ENCODE measurements at regions not wholly inside any gene's neighbourhood (a gene's known extent, or its start where the extent isn't known, plus 50 kb on each side); places are given as distances from the start of the nearest gene placed in this dataset.
"Not testable (repeated sequence)": the region's sequence is repeated elsewhere in the genome, so short reads cannot be mapped to it uniquely, and the experiment has no call there.

DNA sequence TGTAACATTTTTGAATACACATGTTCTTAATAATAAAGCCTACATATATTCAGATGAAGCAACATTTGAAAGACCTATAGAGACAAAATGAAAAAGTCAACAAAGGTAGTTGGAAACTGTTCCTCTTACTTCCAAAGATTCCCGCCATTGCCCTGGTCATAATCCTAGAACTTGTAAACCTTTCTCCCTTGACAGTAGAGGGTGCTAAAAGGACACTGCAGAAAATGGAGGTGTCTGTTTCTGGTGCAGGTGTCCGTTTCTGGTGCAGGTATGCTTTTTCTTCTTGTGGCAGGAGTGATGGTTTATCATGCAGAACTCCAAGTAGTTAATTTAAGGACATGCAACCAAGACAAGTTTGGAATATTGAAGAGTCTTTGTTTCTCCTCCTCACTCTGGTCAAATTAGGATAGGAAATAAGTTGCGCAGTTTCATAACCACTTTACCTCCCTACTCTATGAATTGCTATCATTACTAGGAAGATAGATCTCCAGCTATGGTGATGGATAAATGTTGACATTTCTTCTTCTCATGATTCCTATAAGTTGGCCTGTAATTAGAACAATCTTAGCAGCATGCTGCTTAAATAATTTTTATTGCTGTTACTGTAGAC is 56.0 kb upstream of the FAM174A start:
- no peak for DNase-seq (ENCODE audit: low read depth in 2 of 2)

DNA sequence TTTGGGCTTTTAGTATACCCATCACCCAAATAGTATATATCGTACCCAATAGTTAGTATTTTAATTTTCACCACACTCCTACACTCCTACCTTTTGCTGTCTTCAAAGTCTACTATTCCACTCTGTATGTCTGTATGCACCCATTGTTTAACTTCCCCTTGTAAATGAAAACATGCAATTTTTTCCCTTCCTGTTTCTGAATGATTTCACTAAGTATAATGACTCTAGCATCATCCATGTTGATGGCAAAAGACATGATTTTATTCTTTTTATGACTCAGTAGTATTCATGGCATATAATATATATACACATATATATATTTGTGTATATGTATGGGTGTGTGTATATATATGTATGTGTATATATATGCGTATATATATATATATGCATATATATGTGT is 63.1 kb upstream of the FAM174A start:
- no peak for DNase-seq (ENCODE audit: low read depth in 2 of 2)

DNA sequence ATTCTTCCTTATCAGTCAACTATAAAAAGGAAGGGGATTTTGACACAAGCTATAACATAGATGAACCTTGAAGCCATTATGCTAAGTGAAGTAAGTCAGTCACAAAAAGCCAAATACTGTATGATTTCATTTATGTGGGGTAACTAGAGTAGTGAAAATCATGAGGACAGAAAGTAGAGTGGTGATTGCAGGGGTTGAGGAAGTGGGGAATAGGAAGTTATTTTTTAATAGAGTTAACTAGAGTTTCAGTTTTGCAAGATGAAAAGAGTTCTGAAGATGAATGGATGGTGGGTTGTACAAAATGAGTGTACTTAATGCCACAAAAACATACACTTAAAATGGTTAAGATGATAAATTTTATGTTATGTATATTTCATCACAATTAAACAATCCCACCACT is 65.4 kb upstream of the FAM174A start:
- no peak for DNase-seq (ENCODE audit: low read depth in 2 of 2)

DNA sequence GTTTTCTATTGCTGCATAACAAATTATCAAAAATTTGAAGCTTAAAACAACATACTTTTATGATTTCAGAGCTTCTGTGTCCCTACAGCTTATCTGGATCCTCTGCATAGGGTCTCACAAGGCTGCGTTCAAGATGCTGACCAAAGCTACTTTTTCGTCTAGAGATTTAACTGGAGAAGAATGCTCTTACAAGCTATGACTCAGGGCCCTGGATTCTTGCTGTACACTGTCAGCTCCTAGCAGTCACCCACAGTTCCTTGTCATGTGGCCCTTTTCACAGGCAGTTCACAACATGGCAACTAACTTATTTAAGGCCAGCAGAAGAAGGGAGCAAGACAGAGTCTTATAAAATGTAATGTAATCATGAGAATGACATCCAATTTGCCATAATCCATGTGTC is 70.8 kb upstream of the FAM174A start:
- DNase-seq (ENCODE audit: low read depth in 2 of 2), result no peak

DNA sequence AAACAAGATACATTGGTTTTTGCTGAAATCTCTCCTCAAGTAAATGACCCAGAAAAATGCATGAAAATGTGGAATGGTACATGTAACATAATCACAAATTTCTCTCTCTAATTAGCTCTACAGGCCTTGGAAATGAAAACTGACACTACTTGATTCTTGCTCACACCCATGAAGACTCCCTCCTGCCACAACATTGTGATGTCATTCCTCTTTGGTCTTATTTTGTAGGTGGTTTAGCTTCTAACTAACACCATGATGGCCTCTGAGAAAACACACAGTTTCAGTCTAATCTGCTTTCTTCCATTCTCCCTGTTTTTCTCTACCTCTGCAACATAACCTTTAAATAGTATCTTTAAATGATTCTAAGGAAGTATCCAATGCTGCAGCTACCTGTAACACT is 78.6 kb upstream of the FAM174A start:
- DNase-seq (ENCODE audit: low read depth in 2 of 2), result no peak

DNA sequence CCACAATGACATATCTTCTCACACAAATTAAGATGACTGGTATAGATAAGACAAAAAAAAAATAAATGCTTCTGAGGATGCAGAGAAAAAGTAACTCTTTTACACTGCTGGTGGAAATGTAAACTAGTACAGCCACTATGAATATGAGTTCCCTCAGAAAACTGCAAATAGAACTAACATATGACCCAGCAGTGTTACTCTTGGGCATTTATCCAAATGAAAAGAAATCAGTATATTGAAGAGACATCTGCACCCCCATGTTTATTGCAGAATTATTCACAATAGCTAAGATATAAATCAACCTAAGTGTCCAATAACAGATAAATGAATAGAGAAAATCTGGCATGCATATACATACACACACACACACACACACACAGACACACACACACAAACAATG is 83.0 kb upstream of the FAM174A start:
- DNase-seq (ENCODE audit: low read depth in 2 of 2), result no peak

DNA sequence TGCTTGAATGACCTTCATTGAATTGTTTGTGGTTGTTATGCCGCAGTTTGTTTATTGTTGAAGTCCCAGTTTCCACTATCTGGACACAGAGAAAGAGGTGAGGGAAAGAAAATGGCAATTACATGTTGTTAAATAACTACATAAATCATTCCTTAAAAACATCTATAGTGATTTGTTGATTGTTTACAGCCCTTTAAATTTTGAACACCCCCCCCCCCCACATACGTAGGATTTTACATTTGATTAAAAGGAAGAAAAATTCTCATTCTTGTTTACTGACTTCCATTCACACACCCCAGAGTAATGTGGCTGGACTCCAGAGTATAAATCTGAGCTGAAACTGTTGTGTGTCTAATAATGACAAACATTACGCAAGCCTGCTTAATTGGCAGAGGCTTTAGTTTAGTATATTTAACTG is 87.1 kb upstream of the FAM174A start:
- DNase-seq (ENCODE audit: low read depth in 2 of 2), result no peak

DNA sequence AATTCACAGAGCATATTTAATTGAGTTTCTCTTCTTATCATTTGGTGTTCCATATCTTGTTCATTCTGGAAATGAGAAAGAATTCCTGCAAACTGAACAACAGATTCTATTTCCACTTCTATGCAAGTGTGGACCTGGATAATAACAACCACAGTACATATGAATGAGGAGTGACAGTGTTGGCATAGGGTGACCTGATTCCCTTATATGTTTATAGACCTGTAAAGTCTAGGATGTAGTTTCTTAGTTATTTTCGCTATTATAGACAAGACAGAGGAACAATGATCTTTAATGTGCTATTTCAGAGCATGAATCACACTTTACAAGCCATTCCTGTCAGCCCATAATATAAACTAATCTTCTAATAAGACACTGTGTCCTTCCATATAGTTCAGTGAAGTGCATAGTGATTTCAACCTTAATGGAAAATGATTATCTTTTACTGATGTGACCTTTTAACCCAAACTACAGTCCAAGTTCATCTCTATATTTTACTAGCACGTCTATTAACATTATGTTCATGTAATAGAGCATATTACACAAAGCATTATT is 88.2 kb upstream of the FAM174A start:
- no peak for DNase-seq (ENCODE audit: low read depth in 2 of 2)

DNA sequence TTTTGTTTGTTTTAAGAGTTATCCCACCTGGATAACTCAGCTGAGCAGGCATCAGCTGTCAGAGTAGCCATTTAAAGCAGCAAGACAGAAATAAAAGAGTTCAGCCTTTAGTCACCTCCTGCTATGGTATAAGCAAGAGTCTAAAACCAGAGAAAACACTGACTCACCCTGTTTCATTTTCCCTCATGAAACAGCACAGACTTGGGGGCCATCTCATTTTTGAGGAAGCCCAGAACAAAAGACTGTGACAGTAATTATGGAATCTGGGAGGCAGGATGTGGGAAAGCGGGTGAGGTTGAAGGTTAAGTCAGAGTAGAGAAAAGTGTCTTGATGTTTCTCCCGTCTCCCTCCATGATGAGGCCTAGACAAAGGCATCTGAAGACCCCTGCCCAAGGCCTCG is 90.2 kb upstream of the FAM174A start:
- no peak for DNase-seq (ENCODE audit: low read depth in 2 of 2)

DNA sequence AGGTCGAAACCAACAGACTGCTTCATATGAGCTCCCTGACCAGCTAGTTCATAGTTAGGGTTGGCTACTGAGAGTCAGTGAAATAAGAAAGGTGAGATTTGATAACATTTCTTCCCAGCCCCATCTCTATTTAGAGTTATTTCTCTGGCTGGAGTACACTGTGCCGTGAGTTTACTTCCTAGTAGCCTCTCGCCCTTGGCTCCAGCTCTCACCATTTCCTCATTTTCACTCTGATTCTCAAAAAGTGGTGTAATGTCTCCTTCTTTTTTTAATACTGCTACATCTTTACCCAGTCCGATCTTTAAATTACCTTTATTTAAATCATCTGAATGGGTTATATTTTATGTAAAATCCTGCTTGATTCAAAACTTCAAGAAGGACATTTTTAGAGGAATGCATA is 100.4 kb upstream of the FAM174A start:
- no peak for DNase-seq (ENCODE audit: low read depth in 2 of 2)

DNA sequence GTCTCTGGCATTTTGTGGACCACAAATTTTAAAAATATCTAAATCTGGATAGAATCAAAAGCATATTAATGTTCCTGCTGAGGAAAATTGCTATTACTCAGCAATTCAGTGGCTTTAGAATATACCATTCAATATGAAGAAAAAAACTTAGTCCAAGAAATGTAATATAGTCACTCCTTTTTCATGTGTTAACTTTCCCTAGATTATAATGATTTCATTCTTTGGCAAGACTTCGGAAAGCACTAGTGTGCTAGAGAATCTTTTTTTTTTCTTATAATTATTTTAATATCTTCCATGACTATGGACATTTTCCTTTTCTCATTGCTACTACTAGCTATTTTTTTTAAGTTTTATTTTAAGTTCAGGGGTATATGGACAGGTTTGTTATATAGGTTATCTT is 102.4 kb upstream of the FAM174A start:
- DNase-seq (ENCODE audit: low read depth in 2 of 2), result no peak

DNA sequence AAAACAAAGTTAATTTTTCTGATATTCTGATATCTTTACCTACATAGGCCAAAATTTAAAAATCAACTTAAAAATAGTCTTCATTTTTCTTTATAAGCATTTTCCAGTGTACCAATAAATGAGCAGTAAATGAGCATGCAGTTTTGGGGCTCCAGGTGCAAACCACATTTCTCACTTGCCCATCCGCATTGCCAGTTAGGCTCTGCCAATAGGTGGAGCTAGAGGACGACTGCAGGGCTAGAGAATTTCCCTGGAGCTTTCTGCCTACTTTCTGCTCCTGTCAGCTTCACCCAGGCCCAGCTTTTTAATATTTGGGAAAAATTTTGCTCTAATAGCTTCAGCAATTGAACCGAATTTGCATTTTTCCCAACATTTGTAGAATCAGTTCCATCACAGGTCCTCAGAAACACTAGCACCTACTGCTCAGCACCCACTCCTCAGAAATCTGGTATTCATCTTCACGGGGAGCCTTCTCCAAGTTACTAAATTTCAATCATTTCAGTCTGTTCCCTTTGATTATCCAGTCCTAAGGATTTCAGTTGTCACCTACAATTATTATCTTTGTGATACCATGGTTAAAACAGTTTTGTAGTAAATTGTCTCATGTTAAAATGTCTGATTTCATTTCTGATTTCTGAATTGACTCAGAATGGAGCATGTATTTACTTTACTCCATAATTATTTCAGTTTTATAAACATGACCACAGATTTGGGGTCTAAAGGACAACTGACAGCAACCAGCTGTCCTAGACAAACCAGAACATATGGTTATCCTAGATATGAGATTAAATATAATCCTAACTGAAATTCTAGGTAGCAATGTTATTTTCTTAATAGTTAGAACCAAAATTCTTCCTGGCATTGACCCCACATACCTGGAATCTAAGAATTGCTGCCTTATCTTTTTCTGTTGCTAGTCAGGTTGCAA is 104.6 kb upstream of the FAM174A start:
- DNase-seq (ENCODE audit: low read depth in 2 of 2), result peak; percentile 10 to 19

DNA sequence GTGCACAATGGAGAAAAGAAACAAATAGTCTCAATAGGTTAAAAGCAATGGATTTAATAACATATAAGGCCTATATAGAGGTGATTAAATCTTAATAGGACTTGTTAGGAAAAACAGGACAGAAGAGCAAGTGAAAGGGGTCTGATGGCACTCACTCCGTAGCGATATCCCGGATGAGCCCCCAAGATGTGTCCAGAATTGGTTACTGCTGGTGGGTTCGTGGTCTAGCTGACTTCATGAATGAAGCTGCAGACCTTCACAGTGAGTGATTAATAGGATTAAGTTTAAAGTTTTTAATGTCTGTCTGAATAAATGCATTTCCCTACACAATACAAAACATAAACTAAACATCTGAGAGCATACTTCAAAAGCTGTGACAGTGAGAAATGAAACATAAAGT is 110.4 kb upstream of the FAM174A start:
- DNase-seq (ENCODE audit: low read depth in 2 of 2), result no peak

DNA sequence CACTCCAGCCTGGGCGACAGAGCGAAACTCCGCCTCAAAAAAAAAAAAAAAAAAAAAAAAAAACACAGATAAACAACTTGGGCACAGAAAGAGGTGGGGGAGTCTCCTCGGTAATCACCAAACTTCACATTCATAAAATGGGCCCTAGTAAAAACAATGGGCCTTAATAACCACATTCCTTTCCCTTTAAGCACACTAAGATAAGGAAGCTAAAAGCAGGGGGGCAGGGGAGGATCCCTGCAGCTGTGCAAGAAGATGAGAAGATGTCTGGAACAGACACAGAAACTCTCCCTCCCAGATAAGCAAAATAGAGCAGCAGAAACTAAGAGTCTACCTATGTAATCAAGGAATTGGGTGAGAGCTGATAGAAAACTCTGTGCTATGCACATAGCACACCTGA is 111.2 kb upstream of the FAM174A start:
- DNase-seq (ENCODE audit: low read depth in 2 of 2), result no peak

DNA sequence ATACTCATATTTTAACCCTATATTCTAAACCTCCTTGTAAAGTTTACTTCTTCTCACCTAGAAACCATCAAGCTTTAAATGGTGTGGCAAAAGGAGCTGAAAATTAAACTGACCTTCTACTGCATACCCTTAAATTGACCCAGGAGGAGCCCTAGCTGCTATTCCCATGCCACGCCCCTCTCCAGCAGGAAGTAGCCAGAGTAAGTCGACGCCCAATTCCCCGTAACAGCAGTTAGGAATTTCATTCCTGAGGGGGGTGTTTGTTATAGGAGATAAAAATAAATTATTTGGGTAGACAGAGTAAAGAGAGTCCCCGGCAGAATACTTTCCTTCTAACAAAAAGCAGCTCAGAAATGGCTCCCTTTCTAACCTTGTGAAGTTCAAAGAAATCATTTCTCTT is 111.8 kb upstream of the FAM174A start:
- DNase-seq (ENCODE audit: low read depth in 2 of 2), result no peak

DNA sequence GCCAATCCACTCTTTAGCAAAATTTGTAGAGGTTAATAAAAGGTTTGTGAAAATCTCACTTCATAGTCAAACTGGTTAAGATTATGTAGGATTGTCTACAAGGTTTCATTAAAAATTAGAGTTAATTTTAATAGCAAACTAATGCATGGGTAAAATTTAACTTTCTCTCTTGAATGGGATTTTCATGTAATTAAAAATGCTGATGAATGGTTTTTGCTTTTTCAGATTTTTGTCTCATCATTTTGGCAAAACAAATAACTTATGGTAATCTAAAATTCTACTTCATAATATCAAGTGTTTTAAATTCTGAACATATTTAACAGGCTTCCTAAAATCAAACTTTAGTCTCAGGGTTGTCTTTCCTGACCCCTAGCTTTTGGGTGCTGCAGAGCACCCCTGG is 113.8 kb upstream of the FAM174A start:
- no peak for DNase-seq (ENCODE audit: low read depth in 2 of 2)

DNA sequence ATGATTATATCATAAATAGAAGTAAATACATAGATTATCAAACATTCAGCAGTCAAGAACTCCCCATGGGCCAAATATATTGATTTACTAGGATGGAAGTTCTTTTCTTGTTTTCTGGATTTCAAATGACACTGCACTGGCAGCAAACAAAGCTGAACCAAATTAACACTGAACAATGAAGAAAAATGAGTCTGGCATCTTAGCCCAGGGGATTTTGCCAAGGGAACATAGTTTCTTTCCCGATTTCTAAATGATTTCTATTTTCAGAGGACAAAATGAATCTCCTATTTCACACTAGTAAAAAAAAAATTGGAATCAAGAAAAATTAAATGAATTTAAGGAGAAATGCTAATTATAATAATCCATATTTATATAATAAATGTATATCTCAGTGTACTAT is 116.9 kb upstream of the FAM174A start:
- DNase-seq (ENCODE audit: low read depth in 2 of 2), result no peak

DNA sequence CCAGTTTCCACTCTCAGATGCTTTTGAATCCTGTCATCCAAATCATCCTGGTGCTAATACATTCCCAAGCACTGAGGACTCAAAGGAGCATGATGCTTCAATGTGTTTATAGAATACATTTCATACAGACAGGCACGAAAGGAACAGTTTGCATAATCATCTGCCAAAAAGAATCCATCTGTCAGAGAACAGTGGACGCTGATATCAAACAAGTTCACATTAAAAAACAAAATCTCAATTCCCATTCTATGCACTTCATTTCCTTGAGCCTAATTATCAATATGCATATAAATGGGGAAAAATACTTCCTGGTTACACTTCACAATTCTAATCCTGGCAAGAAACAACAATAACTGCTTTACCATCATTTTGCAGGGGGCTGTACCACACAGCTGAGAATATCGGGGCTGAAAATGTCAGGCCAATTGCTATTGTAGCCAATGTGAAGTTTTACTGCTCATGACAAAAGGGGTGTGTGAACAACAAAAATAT is 125.5 kb upstream of the FAM174A start:
- no peak for DNase-seq (ENCODE audit: low read depth in 2 of 2)

DNA sequence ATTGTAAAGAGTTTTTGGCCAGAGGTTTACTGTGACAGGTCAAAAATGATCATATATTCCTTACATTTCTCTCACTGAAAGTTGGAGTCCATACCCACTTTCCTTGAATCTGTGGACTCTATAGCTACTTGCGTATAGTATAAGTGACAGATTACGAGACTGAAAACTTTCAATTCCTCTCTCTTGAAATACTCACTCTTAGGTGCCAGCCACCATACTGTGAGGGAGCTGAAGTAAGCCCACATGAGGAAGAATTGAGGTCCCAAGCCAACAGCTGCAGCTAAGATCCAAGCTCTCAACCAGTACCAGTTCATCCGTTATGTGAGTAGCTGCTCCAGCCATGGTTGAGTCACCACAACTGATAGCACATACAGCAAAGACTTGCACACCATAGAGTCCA is 128.1 kb upstream of the FAM174A start:
- no peak for DNase-seq (ENCODE audit: low read depth in 2 of 2)

DNA sequence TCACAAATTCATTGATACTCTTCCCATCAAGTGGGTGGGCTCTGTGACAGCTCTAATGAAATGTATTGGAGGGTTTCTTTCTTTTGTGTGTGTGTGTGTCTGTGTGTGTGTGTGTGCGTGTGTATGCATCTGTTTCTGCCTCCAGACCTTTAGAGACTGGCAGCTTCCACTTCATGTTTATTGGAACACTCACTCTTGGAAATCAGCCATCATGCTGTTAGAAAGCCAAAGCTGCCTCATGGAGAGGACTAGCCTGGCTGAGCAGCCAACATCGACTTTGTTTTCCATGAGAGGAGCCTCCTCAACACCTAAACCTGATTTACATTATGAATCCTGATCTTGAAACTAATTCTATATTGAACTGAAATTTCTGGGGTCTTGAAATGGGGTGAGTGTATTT is 128.5 kb upstream of the FAM174A start:
- no peak for DNase-seq (ENCODE audit: low read depth in 2 of 2)

DNA sequence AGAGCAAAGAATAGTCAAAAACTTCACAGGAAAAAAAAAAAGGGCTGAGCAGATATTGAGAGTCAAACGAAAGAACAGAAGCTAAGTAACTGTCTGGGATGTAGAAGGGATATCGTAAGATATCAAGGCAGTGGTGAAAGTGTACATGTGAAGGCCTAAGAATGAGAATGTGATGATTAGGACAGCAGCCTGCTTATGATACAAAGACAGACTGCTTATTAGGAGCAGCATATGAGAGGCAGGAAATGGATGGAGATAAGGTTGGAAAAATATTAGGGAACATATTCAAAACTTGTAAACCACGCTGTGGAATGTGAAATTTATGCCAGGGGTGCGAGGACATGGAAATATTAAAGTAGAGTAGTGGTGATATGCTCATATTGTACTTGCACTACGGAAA is 133.1 kb upstream of the FAM174A start:
- DNase-seq (ENCODE audit: low read depth in 2 of 2), result no peak

DNA sequence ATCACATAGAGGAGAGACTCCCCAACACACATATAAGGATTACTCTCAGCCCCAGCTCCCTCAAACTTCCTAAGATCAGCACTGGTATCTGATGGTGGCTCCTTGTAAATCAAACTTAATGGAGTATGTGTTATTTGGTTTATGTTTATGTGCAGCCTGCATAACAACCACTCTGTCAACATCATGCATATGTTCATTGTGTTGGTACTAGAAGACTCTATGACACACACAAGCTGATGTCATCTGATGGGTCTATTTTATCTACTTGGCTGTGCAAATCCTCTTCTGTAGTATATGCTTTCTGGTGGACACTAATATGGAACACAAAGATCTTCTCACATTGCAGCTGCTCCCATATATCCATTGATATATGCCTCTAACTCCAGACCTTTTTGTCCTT is 134.0 kb upstream of the FAM174A start:
- no peak for DNase-seq (ENCODE audit: low read depth in 2 of 2)

DNA sequence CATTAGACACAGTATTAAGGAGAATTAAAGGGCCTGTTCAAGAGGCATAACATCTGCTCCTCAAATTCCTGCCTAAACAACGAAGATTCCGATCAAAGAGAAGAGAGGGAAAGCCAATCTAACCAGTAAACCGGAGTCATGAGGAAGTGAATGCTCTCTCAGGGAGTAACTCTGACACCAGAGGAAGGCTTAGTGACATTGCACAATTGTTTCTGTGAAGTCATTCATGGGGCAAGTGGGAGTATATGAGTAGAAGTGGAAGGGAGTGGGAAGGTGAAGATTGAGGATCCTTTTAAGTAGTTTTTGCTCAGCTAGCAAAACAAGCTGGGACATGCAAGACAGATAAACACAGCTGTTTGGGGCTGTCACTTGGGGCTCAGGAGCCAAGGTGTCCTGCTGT is 136.4 kb upstream of the FAM174A start:
- DNase-seq (ENCODE audit: low read depth in 2 of 2), result not testable (repeated sequence)
